ENCODE measurements at regions not wholly inside any gene's neighbourhood (a gene's known extent, or its start where the extent isn't known, plus 50 kb on each side); places are given as distances from the start of the nearest gene placed in this dataset.

- TF ChIP-seq CTCF (IDR thresholded peaks at IDR 0.05; ENCODE audit: insufficient read depth, low read depth, low read length), result no peak
- H3K27me3 ChIP-seq (ENCODE audit: control insufficient read depth, insufficient read depth, low read length), result no peaks in the 10 kb centered on the region
- no peak for DNase-seq (ENCODE audit: low read depth)
- CTCF ChIA-PET, result no interaction called here
- no peak overlapping the region for H3K4me3 ChIP-seq (ENCODE audit: low read depth, low read length)
- no peaks in the 10 kb centered on the region for H3K36me3 ChIP-seq (ENCODE audit: control insufficient read depth, insufficient read depth, low read length)
- POLR2A ChIA-PET, result no interaction called here
Measured at GRCh38 chr6:49339096-49339495, 124.0 kb downstream of the MMUT start.

- CTCF ChIA-PET, result no interaction called here
- no peak for TF ChIP-seq CTCF (IDR thresholded peaks at IDR 0.05; ENCODE audit: insufficient read depth, low read depth, low read length)
- no peak overlapping the region for H3K4me3 ChIP-seq (ENCODE audit: low read depth, low read length)
- no peaks in the 10 kb centered on the region for H3K27me3 ChIP-seq (ENCODE audit: control insufficient read depth, insufficient read depth, low read length)
- no peak for DNase-seq (ENCODE audit: low read depth)
- POLR2A ChIA-PET, result no interaction called here
- no peaks in the 10 kb centered on the region for H3K36me3 ChIP-seq (ENCODE audit: control insufficient read depth, insufficient read depth, low read length)
Measured at GRCh38 chr6:49336514-49337131, 126.4 kb downstream of the MMUT start.

GRCh38 chr6:49333345-49334125, 129.5 kb downstream of the MMUT start:
- DNase-seq (ENCODE audit: low read depth), result no peak
- TF ChIP-seq CTCF (IDR thresholded peaks at IDR 0.05; ENCODE audit: insufficient read depth, low read depth, low read length), result no peak
- ChIA-PET CTCF (no interaction called here), POLR2A (no interaction called here)
- Histone ChIP-seq H3K4me3 (ENCODE audit: low read depth, low read length) (no peak overlapping the region), H3K36me3 (ENCODE audit: control insufficient read depth, insufficient read depth, low read length) (no peaks in the 10 kb centered on the region), H3K27me3 (ENCODE audit: control insufficient read depth, insufficient read depth, low read length) (no peaks in the 10 kb centered on the region)

- no peak for DNase-seq (ENCODE audit: low read depth)
- no peak for TF ChIP-seq CTCF (IDR thresholded peaks at IDR 0.05; ENCODE audit: insufficient read depth, low read depth, low read length)
- Histone ChIP-seq H3K36me3 (ENCODE audit: control insufficient read depth, insufficient read depth, low read length) (no peaks in the 10 kb centered on the region), H3K27me3 (ENCODE audit: control insufficient read depth, insufficient read depth, low read length) (no peaks in the 10 kb centered on the region), H3K4me3 (ENCODE audit: low read depth, low read length) (no peak overlapping the region)
- CTCF ChIA-PET, result no interaction called here
- POLR2A ChIA-PET, result no interaction called here
Measured at GRCh38 chr6:49332781-49333180, 130.3 kb downstream of the MMUT start.

GRCh38 chr6:49329186-49329585, 133.9 kb downstream of the MMUT start:
- TF ChIP-seq CTCF (IDR thresholded peaks at IDR 0.05; ENCODE audit: insufficient read depth, low read depth, low read length), result no peak
- Histone ChIP-seq H3K27me3 (ENCODE audit: control insufficient read depth, insufficient read depth, low read length) (no peaks in the 10 kb centered on the region), H3K4me3 (ENCODE audit: low read depth, low read length) (no peak overlapping the region), H3K36me3 (ENCODE audit: control insufficient read depth, insufficient read depth, low read length) (no peaks in the 10 kb centered on the region)
- CTCF ChIA-PET, result no interaction called here
- POLR2A ChIA-PET, result no interaction called here
- DNase-seq (ENCODE audit: low read depth), result no peak

Data from BJ (cell line).